ENCODE measurements at regions not wholly inside any gene's neighbourhood (a gene's known extent, or its start where the extent isn't known, plus 50 kb on each side); places are given as distances from the start of the nearest gene placed in this dataset.

GRCh38 chr2:144683966-144684365 is 164.0 kb upstream of the ZEB2 start:
- no peak for ATAC-seq
- TF ChIP-seq CSRNP3 (CRISPR knock-in tag; IDR thresholded peaks at IDR 0.05): no peak
- TF ChIP-seq BACH2 (CRISPR knock-in tag; IDR thresholded peaks at IDR 0.05; ENCODE audit: borderline replicate concordance): no peak
- no peak for TF ChIP-seq PPARA (CRISPR knock-in tag; IDR thresholded peaks at IDR 0.05; ENCODE audit: borderline replicate concordance)
- TF ChIP-seq ISL1 (CRISPR knock-in tag; IDR thresholded peaks at IDR 0.05): no peak
- no peak for TF ChIP-seq ARNTL (CRISPR knock-in tag; IDR thresholded peaks at IDR 0.05; ENCODE audit: borderline replicate concordance, low read depth)
- TF ChIP-seq OSR1 (CRISPR knock-in tag; IDR thresholded peaks at IDR 0.05): no peak
- no peak for TF ChIP-seq POU6F1 (CRISPR knock-in tag; IDR thresholded peaks at IDR 0.05; ENCODE audit: borderline replicate concordance, low read depth)
- TF ChIP-seq TSHZ2 (CRISPR knock-in tag; IDR thresholded peaks at IDR 0.05): no peak

- TF ChIP-seq ZFP30 (CRISPR knock-in tag; IDR thresholded peaks at IDR 0.05): no peak
- no peak for TF ChIP-seq CREB5 (CRISPR knock-in tag; IDR thresholded peaks at IDR 0.05; ENCODE audit: low read depth)
- no peak for TF ChIP-seq ZFP3 (CRISPR knock-in tag; IDR thresholded peaks at IDR 0.05)
- no peak for TF ChIP-seq BACH2 (CRISPR knock-in tag; IDR thresholded peaks at IDR 0.05; ENCODE audit: borderline replicate concordance)
- TF ChIP-seq SNAI2 (CRISPR knock-in tag; IDR thresholded peaks at IDR 0.05): no peak
- no peak for TF ChIP-seq ZC3H10 (CRISPR knock-in tag; IDR thresholded peaks at IDR 0.05)
- TF ChIP-seq ZNF70 (CRISPR knock-in tag; IDR thresholded peaks at IDR 0.05): no peak
- ATAC-seq: no peak
Observed at GRCh38 chr2:144683107-144683753, 163.3 kb upstream of the ZEB2 start.

GRCh38 chr2:144682248-144682647 is 162.3 kb upstream of the ZEB2 start:
- ATAC-seq: no peak
- TF ChIP-seq TSHZ2 (CRISPR knock-in tag; IDR thresholded peaks at IDR 0.05): no peak
- no peak for TF ChIP-seq TCF4 (CRISPR knock-in tag; IDR thresholded peaks at IDR 0.05; ENCODE audit: borderline replicate concordance)
- TF ChIP-seq ZFP30 (CRISPR knock-in tag; IDR thresholded peaks at IDR 0.05): no peak

GRCh38 chr2:144681389-144681788 is 161.5 kb upstream of the ZEB2 start:
- TF ChIP-seq ZC3H10 (CRISPR knock-in tag; IDR thresholded peaks at IDR 0.05) (no peak), ZNF8 (CRISPR knock-in tag; IDR thresholded peaks at IDR 0.05) (no peak), TCF4 (CRISPR knock-in tag; IDR thresholded peaks at IDR 0.05; ENCODE audit: borderline replicate concordance) (no peak), OSR1 (CRISPR knock-in tag; IDR thresholded peaks at IDR 0.05) (no peak), GLIS3 (CRISPR knock-in tag; IDR thresholded peaks at IDR 0.05) (no peak), SNAI2 (CRISPR knock-in tag; IDR thresholded peaks at IDR 0.05) (no peak), PATZ1 (CRISPR knock-in tag; IDR thresholded peaks at IDR 0.05; ENCODE audit: borderline replicate concordance) (no peak), ZFP3 (CRISPR knock-in tag; IDR thresholded peaks at IDR 0.05) (no peak), BACH2 (CRISPR knock-in tag; IDR thresholded peaks at IDR 0.05; ENCODE audit: borderline replicate concordance) (no peak), ESRRG (CRISPR knock-in tag; IDR thresholded peaks at IDR 0.05) (no peak), POU6F1 (CRISPR knock-in tag; IDR thresholded peaks at IDR 0.05; ENCODE audit: borderline replicate concordance, low read depth) (no peak), CSDC2 (CRISPR knock-in tag; IDR thresholded peaks at IDR 0.05) (no peak), ISL1 (CRISPR knock-in tag; IDR thresholded peaks at IDR 0.05) (no peak)
- ATAC-seq: no peak
